ENCODE measurements at regions not wholly inside any gene's neighbourhood (a gene's known extent, or its start where the extent isn't known, plus 50 kb on each side); places are given as distances from the start of the nearest gene placed in this dataset.

DNA sequence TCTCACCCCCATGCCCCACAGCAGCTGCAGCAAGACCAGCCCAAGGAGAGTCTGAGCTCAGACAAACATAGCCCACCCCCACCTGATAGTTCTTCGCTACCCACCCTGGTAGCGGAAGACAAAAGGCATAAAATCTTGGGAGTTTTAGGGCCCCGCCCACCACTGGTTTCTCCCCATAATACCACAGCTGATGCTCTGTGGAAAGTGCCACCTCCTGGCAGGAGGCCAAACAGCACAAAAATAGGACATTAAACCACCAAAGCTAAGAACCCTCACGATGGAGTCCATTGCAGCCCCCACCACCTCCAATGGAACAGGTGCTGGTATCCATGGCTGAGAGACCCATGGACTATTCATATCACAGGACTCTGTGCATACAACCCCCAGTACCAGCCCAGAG is 226.7 kb downstream of the SNCA start:
- Histone ChIP-seq H3K27ac (replicated peaks) (no peak overlapping the region), H3K27me3 (ENCODE audit: insufficient read depth, poor library complexity, severe bottlenecking) (no peaks in the 10 kb centered on the region), H3K4me3 (replicated peaks; ENCODE audit: insufficient read depth, low read length) (no peak overlapping the region)
- DNase-seq (ENCODE audit: low read depth in 1 of 2, low spot score in 1 of 2) = no peak
- TF ChIP-seq, protein P1, sequence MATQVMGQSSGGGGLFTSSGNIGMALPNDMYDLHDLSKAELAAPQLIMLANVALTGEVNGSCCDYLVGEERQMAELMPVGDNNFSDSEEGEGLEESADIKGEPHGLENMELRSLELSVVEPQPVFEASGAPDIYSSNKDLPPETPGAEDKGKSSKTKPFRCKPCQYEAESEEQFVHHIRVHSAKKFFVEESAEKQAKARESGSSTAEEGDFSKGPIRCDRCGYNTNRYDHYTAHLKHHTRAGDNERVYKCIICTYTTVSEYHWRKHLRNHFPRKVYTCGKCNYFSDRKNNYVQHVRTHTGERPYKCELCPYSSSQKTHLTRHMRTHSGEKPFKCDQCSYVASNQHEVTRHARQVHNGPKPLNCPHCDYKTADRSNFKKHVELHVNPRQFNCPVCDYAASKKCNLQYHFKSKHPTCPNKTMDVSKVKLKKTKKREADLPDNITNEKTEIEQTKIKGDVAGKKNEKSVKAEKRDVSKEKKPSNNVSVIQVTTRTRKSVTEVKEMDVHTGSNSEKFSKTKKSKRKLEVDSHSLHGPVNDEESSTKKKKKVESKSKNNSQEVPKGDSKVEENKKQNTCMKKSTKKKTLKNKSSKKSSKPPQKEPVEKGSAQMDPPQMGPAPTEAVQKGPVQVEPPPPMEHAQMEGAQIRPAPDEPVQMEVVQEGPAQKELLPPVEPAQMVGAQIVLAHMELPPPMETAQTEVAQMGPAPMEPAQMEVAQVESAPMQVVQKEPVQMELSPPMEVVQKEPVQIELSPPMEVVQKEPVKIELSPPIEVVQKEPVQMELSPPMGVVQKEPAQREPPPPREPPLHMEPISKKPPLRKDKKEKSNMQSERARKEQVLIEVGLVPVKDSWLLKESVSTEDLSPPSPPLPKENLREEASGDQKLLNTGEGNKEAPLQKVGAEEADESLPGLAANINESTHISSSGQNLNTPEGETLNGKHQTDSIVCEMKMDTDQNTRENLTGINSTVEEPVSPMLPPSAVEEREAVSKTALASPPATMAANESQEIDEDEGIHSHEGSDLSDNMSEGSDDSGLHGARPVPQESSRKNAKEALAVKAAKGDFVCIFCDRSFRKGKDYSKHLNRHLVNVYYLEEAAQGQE (IDR thresholded peaks at IDR 0.05; ENCODE audit: insufficient replicate concordance, low read depth) = no peak
- TF ChIP-seq GABPA (IDR thresholded peaks at IDR 0.05; ENCODE audit: low read depth) = no peak
- TF ChIP-seq CTCF (IDR thresholded peaks at IDR 0.05; ENCODE audit: insufficient read depth, low read length) = no peak
- TF ChIP-seq POLR2AphosphoS5 (IDR thresholded peaks at IDR 0.05; ENCODE audit: low read depth) = no peak
- TF ChIP-seq SPI1 (IDR thresholded peaks at IDR 0.05; ENCODE audit: borderline replicate concordance, low read depth) = no peak

DNA sequence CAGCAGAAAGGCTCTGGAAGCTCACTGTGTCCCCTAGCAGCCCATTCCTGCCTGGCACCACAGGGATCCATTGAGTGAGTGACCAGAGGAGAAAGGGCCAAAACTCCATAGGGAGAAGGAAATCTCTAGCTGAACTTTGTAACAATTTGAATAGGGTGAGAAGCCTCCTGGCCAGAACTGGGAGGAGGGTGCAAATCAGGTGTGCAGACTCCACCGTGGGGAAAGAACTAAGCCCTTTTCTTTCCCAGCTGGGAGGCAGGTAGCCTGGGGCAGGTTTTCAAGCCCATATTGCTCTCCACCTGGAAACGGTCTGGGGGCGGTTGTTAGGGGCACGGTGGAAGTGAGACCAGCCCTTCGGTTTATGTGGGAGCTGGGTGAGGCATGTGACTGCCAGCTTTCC is 227.2 kb downstream of the SNCA start:
- no peak for DNase-seq (ENCODE audit: low read depth in 1 of 2, low spot score in 1 of 2)
- no peaks in the 10 kb centered on the region for H3K27me3 ChIP-seq (ENCODE audit: insufficient read depth, poor library complexity, severe bottlenecking)
- no peak for TF ChIP-seq GABPA (IDR thresholded peaks at IDR 0.05; ENCODE audit: low read depth)
- TF ChIP-seq SPI1 (IDR thresholded peaks at IDR 0.05; ENCODE audit: borderline replicate concordance, low read depth) = no peak
- TF ChIP-seq CTCF (IDR thresholded peaks at IDR 0.05; ENCODE audit: insufficient read depth, low read length) = no peak
- TF ChIP-seq, protein P1 (IDR thresholded peaks at IDR 0.05; ENCODE audit: insufficient replicate concordance, low read depth) = no peak
- TF ChIP-seq POLR2AphosphoS5 (IDR thresholded peaks at IDR 0.05; ENCODE audit: low read depth) = no peak
- H3K4me3 ChIP-seq (replicated peaks; ENCODE audit: insufficient read depth, low read length) = no peak overlapping the region
- no peak overlapping the region for H3K27ac ChIP-seq (replicated peaks)

DNA sequence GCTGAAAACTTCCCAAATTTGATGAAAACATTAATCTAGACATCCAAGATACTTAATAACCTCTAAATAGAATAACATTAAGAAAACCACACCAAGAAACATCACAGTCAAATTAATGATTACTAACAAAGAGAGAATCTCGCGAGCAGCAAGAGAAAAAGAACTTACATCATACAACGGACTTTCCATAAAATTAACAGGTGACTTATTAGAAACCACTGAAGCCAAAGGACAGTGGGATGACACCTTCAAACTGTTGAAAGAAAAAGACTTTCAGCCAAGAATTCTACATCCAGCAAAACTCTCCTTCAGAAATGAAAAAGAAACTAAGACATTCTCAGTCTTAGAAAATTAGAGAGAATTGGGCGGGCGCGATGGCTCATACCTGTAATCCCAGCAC is 232.0 kb downstream of the SNCA start:
- no peak for DNase-seq (ENCODE audit: low read depth in 1 of 2, low spot score in 1 of 2)
- TF ChIP-seq GABPA (IDR thresholded peaks at IDR 0.05; ENCODE audit: low read depth) (no peak), CTCF (IDR thresholded peaks at IDR 0.05; ENCODE audit: insufficient read depth, low read length) (no peak), POLR2AphosphoS5 (IDR thresholded peaks at IDR 0.05; ENCODE audit: low read depth) (no peak), SPI1 (IDR thresholded peaks at IDR 0.05; ENCODE audit: borderline replicate concordance, low read depth) (no peak)
- TF ChIP-seq, protein P1 (IDR thresholded peaks at IDR 0.05; ENCODE audit: insufficient replicate concordance, low read depth) = no peak

More for the DNA sequence above, 232.0 kb downstream of the SNCA start:
- Histone ChIP-seq H3K27me3 (ENCODE audit: insufficient read depth, poor library complexity, severe bottlenecking) (no peaks in the 10 kb centered on the region), H3K27ac (replicated peaks) (no peak overlapping the region), H3K4me3 (replicated peaks; ENCODE audit: insufficient read depth, low read length) (no peak overlapping the region)

Measured in HL-60 (cell line).